ENCODE measurements at regions not wholly inside any gene's neighbourhood (a gene's known extent, or its start where the extent isn't known, plus 50 kb on each side); places are given as distances from the start of the nearest gene placed in this dataset.

- WGBS = 43% methylated on average over 6 of the region's 6 CpGs
- no peak for DNase-seq
- no peaks in the 10 kb centered on the region for H3K9me3 ChIP-seq (ENCODE audit: control insufficient read depth, low read length)
- H3K4me3 ChIP-seq (ENCODE audit: low read length) = no peak overlapping the region
- no peaks in the 10 kb centered on the region for H3K27me3 ChIP-seq (ENCODE audit: control insufficient read depth, insufficient read depth)
- intact Hi-C loops (cut with DNase I) = no loop called here
- no peak for ATAC-seq
- H3K4me1 ChIP-seq (ENCODE audit: control insufficient read depth, insufficient read depth, low read length) = no peaks in the 10 kb centered on the region
- H3K27ac ChIP-seq (ENCODE audit: low read length) = no peak overlapping the region
These were observed 726.1 kb downstream of the FAM181B start for GRCh38 chr11:82007521-82007920.

- Histone ChIP-seq H3K27ac (ENCODE audit: low read length) (no peak overlapping the region), H3K4me1 (ENCODE audit: control insufficient read depth, insufficient read depth, low read length) (no peaks in the 10 kb centered on the region), H3K27me3 (ENCODE audit: control insufficient read depth, insufficient read depth) (no peaks in the 10 kb centered on the region), H3K4me3 (ENCODE audit: low read length) (no peak overlapping the region), H3K9me3 (ENCODE audit: control insufficient read depth, low read length) (no peaks in the 10 kb centered on the region)
- no peak for DNase-seq
- no peak for ATAC-seq
- intact Hi-C loops (cut with DNase I) = no loop called here
- WGBS = 85% methylated on average over 4 of the region's 4 CpGs
These were observed 729.0 kb downstream of the FAM181B start for GRCh38 chr11:82004537-82005213.

DNA sequence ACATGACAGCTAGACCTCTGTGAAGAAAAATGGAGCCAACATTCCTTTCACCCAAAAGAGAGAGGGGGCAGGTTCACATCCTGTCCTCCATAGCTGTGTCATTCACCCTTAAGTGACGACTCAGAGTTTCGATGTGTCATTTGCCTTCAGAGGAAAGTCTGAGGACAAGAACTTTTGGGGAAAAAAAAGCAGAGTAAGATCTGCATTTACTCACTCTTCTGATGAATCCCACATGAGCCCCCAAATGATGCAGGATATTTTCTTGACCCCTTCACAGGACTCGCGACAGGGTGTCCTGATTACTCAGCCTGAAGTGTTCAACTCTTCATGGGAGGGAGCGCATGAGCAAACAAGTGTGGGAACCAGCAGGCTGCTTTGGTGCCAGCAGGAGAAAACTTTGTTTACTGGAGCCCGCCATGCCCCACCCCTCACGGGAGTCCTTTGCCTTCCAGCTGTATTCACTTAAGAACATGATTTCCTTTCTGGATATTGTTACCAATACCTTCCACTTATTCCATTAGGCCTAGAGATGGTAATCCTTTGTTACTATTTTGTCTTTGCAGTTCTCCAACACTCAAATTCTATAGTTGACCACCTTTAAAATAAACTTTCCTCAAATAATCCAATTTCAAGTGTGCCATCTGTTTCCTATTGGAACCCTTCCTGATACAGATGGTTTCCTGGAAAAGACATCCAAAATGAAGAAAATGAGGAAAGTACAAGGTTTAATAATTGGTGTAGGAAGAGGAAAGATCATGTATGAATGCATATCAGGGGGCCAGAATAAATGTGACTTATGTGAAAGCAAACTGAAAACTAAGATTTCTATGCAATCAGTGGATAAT lies 729.8 kb downstream of the FAM181B start:
- Histone ChIP-seq H3K4me1 (ENCODE audit: control insufficient read depth, insufficient read depth, low read length) (no peaks in the 10 kb centered on the region), H3K4me3 (ENCODE audit: low read length) (no peak overlapping the region), H3K9me3 (ENCODE audit: control insufficient read depth, low read length) (no peaks in the 10 kb centered on the region), H3K27ac (ENCODE audit: low read length) (no peak overlapping the region), H3K27me3 (ENCODE audit: control insufficient read depth, insufficient read depth) (no peaks in the 10 kb centered on the region)
- intact Hi-C loops (cut with DNase I) = no loop called here
- 78% methylated on average over 7 of the region's 7 CpGs for WGBS
- no peak for ATAC-seq
- DNase-seq = peak in 1 of 3 donors; percentile 39

GRCh38 chr11:82003024-82003423 lies 730.6 kb downstream of the FAM181B start:
- ATAC-seq (no peak), DNase-seq (no peak)
- 90% methylated on average over 8 of the region's 8 CpGs for WGBS
- Histone ChIP-seq H3K9me3 (ENCODE audit: control insufficient read depth, low read length) (no peaks in the 10 kb centered on the region), H3K4me3 (ENCODE audit: low read length) (no peak overlapping the region), H3K27me3 (ENCODE audit: control insufficient read depth, insufficient read depth) (no peaks in the 10 kb centered on the region), H3K4me1 (ENCODE audit: control insufficient read depth, insufficient read depth, low read length) (no peaks in the 10 kb centered on the region), H3K27ac (ENCODE audit: low read length) (no peak overlapping the region)
- intact Hi-C loops (cut with DNase I) = no loop called here

DNA sequence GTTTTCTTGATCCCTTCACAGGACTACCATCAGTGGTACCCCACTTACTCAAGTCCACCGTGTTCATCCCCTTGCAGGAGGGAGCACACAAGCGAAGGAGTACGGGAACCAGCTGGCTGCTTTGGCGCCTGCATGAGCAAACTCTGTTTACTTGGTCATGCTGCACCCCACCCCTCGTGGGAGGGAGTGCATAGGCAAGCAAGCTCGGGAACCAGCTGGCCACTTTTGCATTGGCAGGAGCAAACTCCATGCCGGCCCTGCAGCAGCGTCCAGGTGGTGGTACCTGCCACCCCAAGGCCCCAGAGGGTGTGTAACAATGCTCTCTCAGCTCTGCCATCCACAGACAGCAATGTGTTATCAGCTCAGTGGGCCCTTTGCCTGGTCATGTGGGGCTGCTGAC lies 737.8 kb downstream of the FAM181B start:
- ATAC-seq = no peak
- Histone ChIP-seq H3K4me1 (ENCODE audit: control insufficient read depth, insufficient read depth, low read length) (no peaks in the 10 kb centered on the region), H3K4me3 (ENCODE audit: low read length) (no peak overlapping the region), H3K27me3 (ENCODE audit: control insufficient read depth, insufficient read depth) (no peaks in the 10 kb centered on the region), H3K27ac (ENCODE audit: low read length) (no peak overlapping the region), H3K9me3 (ENCODE audit: control insufficient read depth, low read length) (no peaks in the 10 kb centered on the region)
- intact Hi-C loops (cut with DNase I) = no loop called here
- no peak for DNase-seq
- 80% methylated on average over 8 of the region's 8 CpGs for WGBS

DNA sequence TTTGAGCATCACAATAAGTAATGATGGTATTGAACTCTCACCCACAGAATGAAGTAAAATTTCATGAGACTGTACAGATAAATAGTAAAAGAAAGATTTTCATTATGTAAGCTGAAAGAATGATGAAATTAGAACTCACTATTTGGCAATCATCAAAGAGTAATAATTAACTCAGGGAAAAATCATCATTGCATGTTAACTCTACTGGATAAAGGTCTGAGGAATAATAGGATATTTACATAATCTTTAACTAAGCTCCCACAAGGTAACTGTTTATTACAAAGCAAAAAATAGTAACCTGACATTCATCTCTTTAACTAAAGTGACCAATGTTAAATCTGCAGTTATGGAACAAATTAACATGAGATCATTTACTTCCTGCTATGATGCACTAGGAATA lies 739.9 kb downstream of the FAM181B start:
- Histone ChIP-seq H3K27ac (ENCODE audit: low read length) (no peak overlapping the region), H3K27me3 (ENCODE audit: control insufficient read depth, insufficient read depth) (no peaks in the 10 kb centered on the region), H3K4me3 (ENCODE audit: low read length) (no peak overlapping the region), H3K9me3 (ENCODE audit: control insufficient read depth, low read length) (no peaks in the 10 kb centered on the region), H3K4me1 (ENCODE audit: control insufficient read depth, insufficient read depth, low read length) (no peaks in the 10 kb centered on the region)
- no peak for ATAC-seq
- intact Hi-C loops (cut with DNase I) = no loop called here
- no peak for DNase-seq

DNA sequence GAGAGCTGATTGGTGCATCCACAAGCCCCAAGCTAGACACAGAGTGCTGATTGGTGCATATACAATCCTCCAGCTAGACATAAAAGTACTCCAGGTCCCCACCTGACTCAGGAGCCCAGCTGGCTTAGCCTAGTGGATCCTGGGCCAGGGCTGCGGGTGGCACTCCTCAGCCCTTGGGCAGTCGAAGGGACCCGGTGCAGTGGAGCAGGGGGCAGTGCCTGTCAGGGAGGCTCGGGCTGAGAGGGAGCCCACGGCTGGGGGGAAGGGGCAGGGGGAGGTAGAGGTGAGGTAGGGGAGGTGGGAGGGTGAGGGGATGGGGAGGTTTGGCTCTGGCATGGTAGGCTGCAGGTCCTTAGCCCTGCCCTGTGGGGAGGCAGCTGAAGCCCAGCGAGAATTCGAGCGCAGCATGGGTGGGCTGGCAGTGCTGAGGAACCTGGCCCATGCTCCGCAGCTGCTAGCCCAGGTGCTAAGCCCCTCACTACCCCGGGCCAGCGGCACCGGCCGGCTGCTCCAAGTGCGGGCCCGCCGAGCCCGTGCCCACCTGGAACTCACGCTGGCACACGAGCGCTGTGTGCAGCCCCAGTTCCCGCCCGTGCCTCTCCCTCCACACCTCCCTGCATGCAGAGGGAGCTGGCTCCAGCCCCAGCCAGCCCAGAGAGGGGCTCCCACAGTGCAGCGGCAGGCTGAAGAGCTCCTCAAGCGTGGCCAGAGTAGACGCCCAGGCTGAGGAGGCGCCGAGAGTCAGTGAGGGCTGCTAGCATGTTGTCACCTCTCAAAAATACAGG lies 742.8 kb downstream of the FAM181B start:
- Histone ChIP-seq H3K9me3 (ENCODE audit: control insufficient read depth, low read length) (no peaks in the 10 kb centered on the region), H3K27me3 (ENCODE audit: control insufficient read depth, insufficient read depth) (no peaks in the 10 kb centered on the region), H3K4me1 (ENCODE audit: control insufficient read depth, insufficient read depth, low read length) (no peaks in the 10 kb centered on the region), H3K4me3 (ENCODE audit: low read length) (no peak overlapping the region), H3K27ac (ENCODE audit: low read length) (no peak overlapping the region)
- DNase-seq = no peak
- 93% methylated on average over 27 of the region's 27 CpGs for whole genome bisulfite sequencing
- peak in 1 of 2 donors; percentile 11 for ATAC-seq
- intact Hi-C loops (cut with DNase I) = no loop called here

- Histone ChIP-seq H3K4me3 (ENCODE audit: low read length) (no peak overlapping the region), H3K27me3 (ENCODE audit: control insufficient read depth, insufficient read depth) (no peaks in the 10 kb centered on the region), H3K9me3 (ENCODE audit: control insufficient read depth, low read length) (no peaks in the 10 kb centered on the region), H3K27ac (ENCODE audit: low read length) (no peak overlapping the region), H3K4me1 (ENCODE audit: control insufficient read depth, insufficient read depth, low read length) (no peaks in the 10 kb centered on the region)
- ATAC-seq (no peak), DNase-seq (no peak)
- intact Hi-C loops (cut with DNase I) = no loop called here
- 79% methylated on average over 3 of the region's 3 CpGs for WGBS
These were observed 744.6 kb downstream of the FAM181B start for GRCh38 chr11:81989093-81989492.

DNA sequence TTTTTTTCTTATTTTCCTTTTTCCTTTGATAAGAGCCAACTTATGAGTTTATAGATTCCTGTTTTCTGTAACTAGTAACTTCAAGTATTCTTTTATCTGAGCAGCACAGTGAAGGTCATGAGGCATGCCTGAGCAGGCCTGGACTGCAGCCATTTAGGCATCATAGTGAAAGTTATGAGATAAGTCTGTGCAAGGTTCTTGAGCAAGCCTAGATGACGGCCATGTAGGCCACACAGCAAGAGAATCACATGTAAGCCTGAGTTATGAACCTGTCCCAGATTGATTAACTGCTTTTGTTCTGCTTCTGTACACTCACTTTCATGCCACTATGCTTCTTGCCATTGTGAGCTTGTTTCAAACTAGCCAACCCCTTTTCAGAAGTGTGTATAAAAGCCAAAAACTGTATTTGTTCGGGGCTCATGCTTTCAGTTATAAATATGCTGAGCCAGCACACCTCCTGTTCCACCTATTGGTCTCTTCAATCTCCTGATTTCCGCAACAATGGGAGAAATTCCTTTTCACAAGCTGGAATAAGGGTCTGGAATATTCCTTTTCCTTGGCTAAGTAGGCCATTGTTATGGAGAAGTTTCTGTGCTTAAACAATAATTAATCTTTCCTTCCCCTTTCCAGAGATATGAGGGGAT lies 745.7 kb downstream of the FAM181B start:
- WGBS = 62% methylated on average over 3 of the region's 3 CpGs
- Histone ChIP-seq H3K4me3 (ENCODE audit: low read length) (no peak overlapping the region), H3K27ac (ENCODE audit: low read length) (no peak overlapping the region), H3K27me3 (ENCODE audit: control insufficient read depth, insufficient read depth) (no peaks in the 10 kb centered on the region), H3K9me3 (ENCODE audit: control insufficient read depth, low read length) (no peaks in the 10 kb centered on the region), H3K4me1 (ENCODE audit: control insufficient read depth, insufficient read depth, low read length) (no peaks in the 10 kb centered on the region)
- ATAC-seq (peak; percentile 72 to 88), DNase-seq (peak; percentile 40 to 76 (median 55))
- intact Hi-C loops (cut with DNase I) = no loop called here

DNA sequence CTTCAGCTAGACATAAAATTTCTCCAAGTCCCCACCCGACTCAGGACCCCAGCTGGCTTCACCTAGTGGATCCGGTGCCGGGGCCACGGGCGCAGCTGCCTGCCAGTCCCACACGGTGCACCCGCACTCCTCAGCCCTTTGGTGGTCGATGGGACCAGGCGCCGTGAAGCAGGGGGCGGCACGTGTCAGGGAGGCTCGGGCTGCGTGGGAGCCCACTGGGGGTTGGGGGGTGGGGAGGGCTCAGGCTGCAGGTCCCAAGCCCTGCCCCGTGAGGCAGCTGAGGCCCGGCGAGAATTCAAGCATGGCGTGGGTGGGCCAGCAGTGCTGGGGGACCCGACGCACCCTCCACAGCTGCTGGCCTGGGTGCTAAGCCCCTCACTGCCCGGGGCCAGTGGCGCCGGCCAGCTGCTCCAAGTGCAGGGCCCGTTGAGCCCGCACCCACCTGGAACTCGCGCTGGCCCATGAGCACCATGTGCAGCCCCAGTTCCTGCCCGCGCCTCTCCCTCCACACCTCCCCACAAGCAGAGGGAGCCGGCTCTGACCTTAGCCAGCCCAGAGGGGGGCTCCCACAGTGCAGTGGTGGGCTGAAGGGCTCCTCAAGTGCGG lies 747.0 kb downstream of the FAM181B start:
- H3K4me1 ChIP-seq (ENCODE audit: control insufficient read depth, insufficient read depth, low read length) = no peaks in the 10 kb centered on the region
- WGBS = 89% methylated on average over 31 of the region's 31 CpGs
- H3K4me3 ChIP-seq (ENCODE audit: low read length) = no peak overlapping the region
- H3K9me3 ChIP-seq (ENCODE audit: control insufficient read depth, low read length) = no peaks in the 10 kb centered on the region
- no peaks in the 10 kb centered on the region for H3K27me3 ChIP-seq (ENCODE audit: control insufficient read depth, insufficient read depth)
- ATAC-seq = no peak
- DNase-seq = peak in 1 of 3 donors; percentile 51
- no peak overlapping the region for H3K27ac ChIP-seq (ENCODE audit: low read length)
- intact Hi-C loops (cut with DNase I) = no loop called here
